Activated CD8-positive, alpha-beta T cell treated with anti-CD3 and anti-CD28 coated beads for 36 hours (primary cell): ENCODE measurements at regions not wholly inside any gene's neighbourhood (a gene's known extent, or its start where the extent isn't known, plus 50 kb on each side); places are given as distances from the start of the nearest gene placed in this dataset.

Source experiments
- ATAC-seq: fragments of 200-7000 bp; cut with Tn5 transposase; one replicate; pipeline ENCODE4 v1.10.0; 2021; ENCODE audit warnings: mild to moderate bottlenecking, moderate library complexity
- CTCF ChIA-PET: fragments of 350-600 bp; sonication (Branson Sonifier 250); formaldehyde crosslinking; loops from one replicate; lab custom pipeline; 2021; ENCODE audit warnings: antibody characterized with exemption; lab: Charles Lee
- POLR2A ChIA-PET: fragments of 350-600 bp; sonication (Branson Sonifier 250); formaldehyde crosslinking; loops from one replicate; lab custom pipeline; 2021; ENCODE audit warnings: antibody characterized with exemption; lab: Charles Lee
- DNase-seq: peaks from one replicate; pipeline ENCODE4 v3.0.0-alpha.2; 2020
- H3K27ac Mint-ChIP-seq: one replicate; pipeline ENCODE4 v1.8.0; 2021; ENCODE audit warnings: mild to moderate bottlenecking, mixed read lengths
- H3K27me3 Mint-ChIP-seq: one replicate; pipeline ENCODE4 v1.8.0; 2021; ENCODE audit warnings: mixed read lengths
- H3K36me3 Mint-ChIP-seq: one replicate; pipeline ENCODE4 v1.8.0; 2021; ENCODE audit warnings: low read depth, mixed read lengths
- H3K4me1 Mint-ChIP-seq: one replicate; pipeline ENCODE4 v1.8.0; 2021; ENCODE audit warnings: low read depth, mixed read lengths
- H3K4me3 Mint-ChIP-seq: one replicate; pipeline ENCODE4 v1.8.0; 2021; ENCODE audit warnings: mild to moderate bottlenecking, moderate library complexity, mixed read lengths
- H3K9me3 Mint-ChIP-seq: one replicate; pipeline ENCODE4 v1.8.0; 2021; ENCODE audit warnings: mixed read lengths
- intact Hi-C: fragments of 100-400 bp; cut with micrococcal nuclease; formaldehyde crosslinking; loops from one replicate; pipeline ENCODE4 v1.10.0; 2022
- TF ChIP-seq, protein P1 (sequence below): fragments of 200-600 bp; IDR thresholded peaks from one replicate; pipeline ENCODE4 v1.8.0; 2022; ENCODE audit warnings: antibody characterized with exemption, mild to moderate bottlenecking

DNA sequence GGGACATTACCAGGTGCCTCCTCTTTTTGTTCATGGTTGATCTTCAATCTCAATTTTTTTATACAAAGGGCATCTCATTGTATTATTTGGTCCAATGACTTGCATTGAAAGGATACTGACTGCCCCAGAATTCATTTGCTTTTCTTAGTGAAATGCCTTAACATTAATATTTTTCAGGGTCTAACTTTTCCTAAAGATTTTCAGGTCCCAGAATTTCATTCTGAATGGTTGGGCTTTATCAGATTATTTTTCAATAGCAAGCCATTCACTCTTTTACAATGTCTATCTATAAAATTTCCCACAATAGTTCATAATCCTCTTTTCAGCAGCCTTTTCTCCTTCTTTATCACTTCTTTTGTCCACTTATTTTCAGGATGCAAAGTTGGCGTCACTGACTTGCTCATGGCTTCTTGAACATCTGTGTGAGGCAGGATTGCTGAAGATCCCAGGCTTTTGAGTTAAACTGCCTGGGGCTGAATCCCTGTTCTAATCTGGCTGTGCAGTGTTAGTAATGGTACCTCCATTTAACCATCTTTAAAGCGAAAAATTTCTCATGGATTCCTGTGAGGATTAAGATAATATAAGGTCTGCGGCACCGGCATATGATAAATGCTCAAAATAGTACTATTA lies 131.7 kb upstream of the HDAC9 start:
- H3K27me3 Mint-ChIP-seq = no peaks in the 10 kb centered on the region
- ChIA-PET POLR2A (no interaction called here), CTCF (interaction anchor here (1.4 to 1.9 kb wide), 2 partner anchors 7 to 12 kb away, joined by 5 to 6 read pairs; no protein-coding TSS in a partner anchor)
- DNase-seq (no peak), ATAC-seq (no peak)
- no peak overlapping the region for H3K4me3 Mint-ChIP-seq
- H3K36me3 Mint-ChIP-seq = no peaks in the 10 kb centered on the region
- H3K4me1 Mint-ChIP-seq = no peaks in the 10 kb centered on the region
- TF ChIP-seq, protein P1, sequence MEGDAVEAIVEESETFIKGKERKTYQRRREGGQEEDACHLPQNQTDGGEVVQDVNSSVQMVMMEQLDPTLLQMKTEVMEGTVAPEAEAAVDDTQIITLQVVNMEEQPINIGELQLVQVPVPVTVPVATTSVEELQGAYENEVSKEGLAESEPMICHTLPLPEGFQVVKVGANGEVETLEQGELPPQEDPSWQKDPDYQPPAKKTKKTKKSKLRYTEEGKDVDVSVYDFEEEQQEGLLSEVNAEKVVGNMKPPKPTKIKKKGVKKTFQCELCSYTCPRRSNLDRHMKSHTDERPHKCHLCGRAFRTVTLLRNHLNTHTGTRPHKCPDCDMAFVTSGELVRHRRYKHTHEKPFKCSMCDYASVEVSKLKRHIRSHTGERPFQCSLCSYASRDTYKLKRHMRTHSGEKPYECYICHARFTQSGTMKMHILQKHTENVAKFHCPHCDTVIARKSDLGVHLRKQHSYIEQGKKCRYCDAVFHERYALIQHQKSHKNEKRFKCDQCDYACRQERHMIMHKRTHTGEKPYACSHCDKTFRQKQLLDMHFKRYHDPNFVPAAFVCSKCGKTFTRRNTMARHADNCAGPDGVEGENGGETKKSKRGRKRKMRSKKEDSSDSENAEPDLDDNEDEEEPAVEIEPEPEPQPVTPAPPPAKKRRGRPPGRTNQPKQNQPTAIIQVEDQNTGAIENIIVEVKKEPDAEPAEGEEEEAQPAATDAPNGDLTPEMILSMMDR = no peak
- intact Hi-C loops = no loop called here
- no peaks in the 10 kb centered on the region for H3K9me3 Mint-ChIP-seq
- H3K27ac Mint-ChIP-seq = no peak overlapping the region

DNA sequence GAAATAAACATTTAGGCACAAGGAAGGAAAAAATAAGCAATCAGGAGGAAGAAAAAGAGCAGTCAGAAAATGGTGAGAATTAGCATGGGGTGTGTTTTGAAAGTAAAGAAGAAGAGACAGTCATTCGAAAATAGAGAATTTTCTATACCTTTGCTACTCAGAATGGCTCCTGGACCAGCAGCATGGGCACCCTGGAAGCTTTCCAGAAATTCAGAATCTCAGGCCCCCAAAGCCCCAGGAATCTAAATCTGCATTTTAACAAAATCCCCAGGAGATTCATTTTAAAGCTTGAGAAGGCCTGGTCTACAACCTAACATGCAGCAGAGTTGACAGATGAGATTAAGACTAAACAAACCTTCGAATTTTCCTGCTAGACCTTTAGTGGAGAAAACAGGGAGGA lies 131.2 kb upstream of the HDAC9 start:
- H3K27me3 Mint-ChIP-seq = no peaks in the 10 kb centered on the region
- no peak overlapping the region for H3K27ac Mint-ChIP-seq
- ChIA-PET CTCF (interaction anchor here (1.4 to 1.9 kb wide), 2 partner anchors 8 to 12 kb away, joined by 5 to 6 read pairs; no protein-coding TSS in a partner anchor), POLR2A (no interaction called here)
- H3K4me1 Mint-ChIP-seq = no peaks in the 10 kb centered on the region
- TF ChIP-seq, protein P1 = no peak
- no peaks in the 10 kb centered on the region for H3K9me3 Mint-ChIP-seq
- no peaks in the 10 kb centered on the region for H3K36me3 Mint-ChIP-seq
- ATAC-seq = no peak
- DNase-seq = no peak
- intact Hi-C loops = no loop called here
- no peak overlapping the region for H3K4me3 Mint-ChIP-seq

DNA sequence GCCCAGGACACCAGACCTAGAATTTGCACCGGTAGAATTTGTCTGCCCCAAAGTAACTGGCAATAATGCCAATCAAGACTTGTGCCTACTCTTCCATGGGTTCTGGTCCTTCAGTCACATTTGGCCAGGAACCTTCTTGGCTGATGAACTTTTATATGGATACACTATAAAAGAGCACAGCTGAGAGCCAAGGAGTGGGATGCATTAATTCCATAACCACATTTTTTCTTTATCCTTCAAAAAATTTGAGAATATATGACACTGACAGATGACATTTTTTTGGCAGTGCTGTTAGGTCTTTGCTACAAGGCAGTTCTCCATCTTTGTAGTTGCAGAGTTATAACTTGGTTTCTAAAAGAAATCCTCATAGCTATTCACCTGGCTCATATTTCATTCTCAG lies 129.2 kb upstream of the HDAC9 start:
- Mint-ChIP-seq H3K27me3 (peaks cover 1% of the 10 kb centered on the region), H3K4me3 (no peak overlapping the region), H3K36me3 (no peaks in the 10 kb centered on the region), H3K9me3 (no peaks in the 10 kb centered on the region), H3K4me1 (no peaks in the 10 kb centered on the region), H3K27ac (no peak overlapping the region)
- ATAC-seq = no peak
- ChIA-PET CTCF (no interaction called here), POLR2A (no interaction called here)
- no peak for DNase-seq
- intact Hi-C loops = no loop called here
- TF ChIP-seq, protein P1 = no peak

DNA sequence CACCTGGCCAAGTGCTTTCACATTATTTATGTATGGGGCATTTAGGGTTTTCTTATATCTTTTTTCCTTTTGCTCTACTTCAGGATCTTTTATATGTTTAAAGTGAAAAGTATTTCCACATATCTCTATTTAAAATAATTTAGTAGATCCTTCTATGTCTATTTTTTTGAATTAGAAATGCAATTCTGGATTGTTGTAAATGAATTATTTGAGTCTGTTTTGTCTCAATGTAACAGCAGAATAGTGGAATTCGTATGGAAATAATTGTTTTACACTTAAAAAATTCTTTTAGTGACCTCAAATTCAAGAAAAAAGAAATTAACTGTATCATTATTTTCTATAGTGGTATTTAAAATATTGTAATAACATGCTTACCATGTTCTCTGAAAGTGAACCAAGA lies 126.5 kb upstream of the HDAC9 start:
- POLR2A ChIA-PET = no interaction called here
- peaks cover 1% of the 10 kb centered on the region for H3K27me3 Mint-ChIP-seq
- ATAC-seq = no peak
- H3K27ac Mint-ChIP-seq = no peak overlapping the region
- no peaks in the 10 kb centered on the region for H3K9me3 Mint-ChIP-seq
- H3K4me3 Mint-ChIP-seq = no peak overlapping the region
- DNase-seq = no peak
- CTCF ChIA-PET = interaction anchor here (1.6 kb wide), 1 partner anchor 688 kb away, joined by 3 read pairs; no protein-coding TSS in a partner anchor
- no peaks in the 10 kb centered on the region for H3K36me3 Mint-ChIP-seq
- intact Hi-C loops = no loop called here
- TF ChIP-seq, protein P1 = no peak
- no peaks in the 10 kb centered on the region for H3K4me1 Mint-ChIP-seq

DNA sequence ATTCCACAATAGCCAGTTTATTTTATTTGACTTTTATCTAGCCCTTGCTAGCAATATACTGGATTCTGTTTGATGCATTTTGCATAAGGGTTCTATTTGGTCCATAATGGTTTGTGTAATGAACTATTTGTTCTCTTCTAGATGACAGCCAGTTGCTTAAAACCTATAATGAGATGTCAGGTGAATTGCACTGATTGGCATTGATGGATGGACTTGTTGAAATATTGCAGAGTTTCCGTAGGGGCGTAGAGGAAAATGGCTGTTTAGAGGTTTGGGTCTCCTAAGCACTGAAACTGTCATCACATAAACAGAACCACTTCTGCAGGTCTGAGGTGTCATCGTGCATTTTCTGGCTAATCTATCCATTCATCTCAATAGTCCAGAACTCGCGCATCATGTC lies 124.9 kb upstream of the HDAC9 start:
- intact Hi-C loops = no loop called here
- TF ChIP-seq, protein P1 = no peak
- Mint-ChIP-seq H3K9me3 (no peaks in the 10 kb centered on the region), H3K4me1 (no peaks in the 10 kb centered on the region), H3K27ac (no peak overlapping the region), H3K4me3 (no peak overlapping the region), H3K36me3 (no peaks in the 10 kb centered on the region), H3K27me3 (peaks cover 1% of the 10 kb centered on the region)
- ATAC-seq (no peak), DNase-seq (no peak)
- CTCF ChIA-PET = no interaction called here
- POLR2A ChIA-PET = no interaction called here
